OCI-LY1 (cell line): ENCODE measurements at regions not wholly inside any gene's neighbourhood (a gene's known extent, or its start where the extent isn't known, plus 50 kb on each side); places are given as distances from the start of the nearest gene placed in this dataset.

Experiments
- H2AFZ ChIP-seq: fragments of 200-600 bp; sonication (generic), shearing (Covaris generic); 2 replicates; pipeline ENCODE4 v1.6.0; 2014; ENCODE audit warnings: antibody characterized with exemption, mild to moderate bottlenecking, low read length
- H3F3A ChIP-seq: fragments of 200-600 bp; sonication (generic), shearing (Covaris generic); 2 replicates; pipeline ENCODE4 v1.6.0; 2014; ENCODE audit warnings: mild to moderate bottlenecking, antibody characterized with exemption, low read length, moderate library complexity; ENCODE audit not compliant: insufficient read depth
- H3K27ac ChIP-seq: fragments of 200-600 bp; sonication (generic); 2 replicates; pipeline ENCODE4 v1.5.1; 2014; ENCODE audit warnings: low read length, mixed run types, mild to moderate bottlenecking, low read depth; ENCODE audit not compliant: poor library complexity, severe bottlenecking
- H3K27me3 ChIP-seq: fragments of 200-600 bp; sonication (generic); 2 replicates; pipeline ENCODE4 v1.6.0; 2014; ENCODE audit warnings: antibody characterized with exemption, mild to moderate bottlenecking, low read length, moderate library complexity; ENCODE audit not compliant: insufficient read depth
- H3K36me3 ChIP-seq: fragments of 200-600 bp; sonication (generic); 2 replicates; pipeline ENCODE4 v1.6.1; 2014; ENCODE audit warnings: mild to moderate bottlenecking, antibody characterized with exemption, low read length, moderate library complexity, mixed read lengths; ENCODE audit not compliant: insufficient read depth
- H3K4me1 ChIP-seq: fragments of 200-600 bp; sonication (generic); 2 replicates; pipeline ENCODE4 v1.5.1; 2014; ENCODE audit warnings: mild to moderate bottlenecking, low read length, moderate library complexity; ENCODE audit not compliant: insufficient read depth, severe bottlenecking
- H3K4me2 ChIP-seq: fragments of 200-600 bp; sonication (generic), shearing (Covaris generic); 2 replicates; pipeline ENCODE4 v1.6.1; 2014; ENCODE audit warnings: low read length
- H3K4me3 ChIP-seq: fragments of 200-600 bp; sonication (generic); 2 replicates; pipeline ENCODE4 v1.5.1; 2014; ENCODE audit warnings: low read length, low read depth, mild to moderate bottlenecking, mixed read lengths; ENCODE audit not compliant: poor library complexity, severe bottlenecking
- H3K79me2 ChIP-seq: fragments of 200-600 bp; shearing (Covaris generic); 2 replicates; pipeline ENCODE4 v1.6.1; 2016; ENCODE audit warnings: mixed run types, low read length, mixed read lengths; ENCODE audit not compliant: insufficient read depth
- H3K9ac ChIP-seq: fragments of 200-600 bp; sonication (generic), shearing (Covaris generic); 2 replicates; pipeline ENCODE4 v1.6.1; 2014; ENCODE audit warnings: mild to moderate bottlenecking, low read length, mixed read lengths
- H3K9me2 ChIP-seq: fragments of 200-600 bp; sonication (generic), shearing (Covaris generic); 2 replicates; pipeline ENCODE4 v1.6.1; 2014; ENCODE audit warnings: low read depth, mild to moderate bottlenecking, low read length, mixed read lengths
- H3K9me3 ChIP-seq: fragments of 200-600 bp; shearing (Covaris generic); 2 replicates; pipeline ENCODE4 v1.6.1; 2014; ENCODE audit warnings: low read length, mixed read lengths
- H4K20me1 ChIP-seq: fragments of 200-600 bp; sonication (generic), shearing (Covaris generic); 2 replicates; pipeline ENCODE4 v1.6.0; 2016; ENCODE audit warnings: mild to moderate bottlenecking, low read length; ENCODE audit not compliant: insufficient read depth
- CTCF ChIP-seq: fragments of 200-600 bp; sonication (generic), shearing (Covaris generic); IDR thresholded peaks from 2 replicates; pipeline ENCODE4 v1.5.1; 2017; ENCODE audit warnings: mild to moderate bottlenecking, antibody characterized with exemption, low read length, moderate library complexity, mixed read lengths
- EZH2 ChIP-seq: fragments of 200-600 bp; sonication (generic), shearing (Covaris generic); IDR thresholded peaks from 2 replicates; pipeline ENCODE4 v1.8.0; 2017; ENCODE audit warnings: borderline replicate concordance, mixed run types, mild to moderate bottlenecking, antibody characterized with exemption, low read length, moderate library complexity, mixed read lengths

DNA sequence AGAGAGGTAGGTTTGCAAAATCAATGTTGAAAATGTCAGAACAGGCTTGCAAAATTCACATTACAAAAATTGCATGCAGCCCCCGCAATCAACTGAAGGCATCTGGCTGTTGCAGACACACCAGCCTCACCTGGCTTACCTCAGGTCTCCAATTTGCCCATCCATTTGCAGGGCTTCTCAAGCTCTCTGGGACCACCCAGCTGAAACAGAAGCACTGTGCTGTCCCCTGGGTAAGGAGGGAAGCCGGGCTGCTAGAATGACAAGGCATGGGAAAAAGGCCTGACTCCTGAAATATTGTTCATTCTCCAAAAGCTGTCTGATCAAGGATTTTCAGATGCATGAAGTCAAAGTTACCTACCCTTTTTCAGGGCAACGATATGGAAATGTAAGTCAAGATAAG lies 52.6 kb upstream of the CD93 start:
- H3K27ac ChIP-seq, result no peak overlapping the region

GRCh38 chr20:23138226-23138625 lies 52.1 kb upstream of the CD93 start:
- Histone ChIP-seq H3K9ac (no peak overlapping the region), H2AFZ (no peak overlapping the region), H3K9me2 (no peaks in the 10 kb centered on the region), H3F3A (no peaks in the 10 kb centered on the region), H3K9me3 (no peaks in the 10 kb centered on the region), H3K4me1 (no peaks in the 10 kb centered on the region), H3K27ac (no peak overlapping the region), H3K4me2 (no peak overlapping the region), H3K4me3 (no peak overlapping the region), H3K27me3 (no peaks in the 10 kb centered on the region), H3K36me3 (no peaks in the 10 kb centered on the region), H3K79me2 (no peaks in the 10 kb centered on the region), H4K20me1 (no peaks in the 10 kb centered on the region)
- TF ChIP-seq EZH2 (no peak), CTCF (no peak)

More for the DNA sequence above, 52.6 kb upstream of the CD93 start:
- no peaks in the 10 kb centered on the region for H3K9me2 ChIP-seq
- H3K4me3 ChIP-seq, result no peak overlapping the region
- no peak overlapping the region for H2AFZ ChIP-seq
- no peaks in the 10 kb centered on the region for H3K27me3 ChIP-seq
- H3K4me1 ChIP-seq, result no peaks in the 10 kb centered on the region
- H3K4me2 ChIP-seq, result no peak overlapping the region
- no peaks in the 10 kb centered on the region for H3K9me3 ChIP-seq
- H3F3A ChIP-seq, result no peaks in the 10 kb centered on the region
- H3K36me3 ChIP-seq, result no peaks in the 10 kb centered on the region
- TF ChIP-seq EZH2, result no peak
- no peak for TF ChIP-seq CTCF
- H4K20me1 ChIP-seq, result no peaks in the 10 kb centered on the region
- H3K9ac ChIP-seq, result no peak overlapping the region
- no peaks in the 10 kb centered on the region for H3K79me2 ChIP-seq

DNA sequence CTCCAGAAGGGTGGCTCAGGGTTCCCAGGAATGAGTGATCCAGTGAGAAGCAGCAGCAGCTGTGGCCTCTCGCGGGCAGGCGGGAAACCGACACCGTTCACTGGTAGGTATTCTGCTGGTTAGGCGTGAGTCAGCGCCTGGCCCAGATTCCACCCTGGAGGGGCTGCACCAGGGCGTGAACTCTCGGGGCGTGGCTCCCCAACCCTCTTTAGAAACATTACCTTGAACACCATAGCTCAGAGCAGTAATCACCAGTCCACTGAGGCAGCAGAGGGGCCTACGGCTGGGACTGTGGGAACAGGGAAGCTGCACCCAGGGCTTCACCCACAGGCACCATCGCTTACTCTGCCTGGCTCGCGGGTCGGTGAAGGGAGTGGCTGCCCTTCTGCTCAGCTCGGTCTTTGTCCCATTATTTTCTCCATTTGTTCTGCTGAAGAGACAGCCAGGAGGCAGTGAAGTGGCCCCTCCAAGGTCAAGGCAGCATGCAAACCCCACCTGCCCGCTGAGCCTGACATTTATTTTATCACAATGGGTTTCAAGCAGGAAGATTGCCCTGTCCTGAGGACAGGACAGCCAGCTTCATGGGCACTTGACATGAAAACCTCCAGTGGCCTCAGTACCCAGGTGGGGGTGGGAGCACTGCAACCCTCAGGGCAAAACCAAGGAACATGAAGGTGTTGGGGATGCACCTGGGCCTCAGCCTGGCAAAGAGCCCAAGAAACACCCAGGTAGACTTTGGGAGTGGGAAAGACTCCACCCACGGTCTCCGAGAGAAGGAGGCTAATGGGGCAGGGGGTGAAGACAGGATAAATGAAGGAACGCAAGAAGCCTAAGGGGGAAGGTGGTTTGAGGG lies 51.0 kb upstream of the CD93 start:
- Histone ChIP-seq H3F3A (no peaks in the 10 kb centered on the region), H3K4me3 (no peak overlapping the region), H3K9me3 (no peaks in the 10 kb centered on the region), H3K36me3 (no peaks in the 10 kb centered on the region), H3K4me2 (no peak overlapping the region), H2AFZ (no peak overlapping the region), H3K27ac (no peak overlapping the region), H3K79me2 (no peaks in the 10 kb centered on the region), H3K4me1 (no peaks in the 10 kb centered on the region), H3K9me2 (no peaks in the 10 kb centered on the region), H3K9ac (no peak overlapping the region), H4K20me1 (no peaks in the 10 kb centered on the region), H3K27me3 (no peaks in the 10 kb centered on the region)
- TF ChIP-seq EZH2 (no peak), CTCF (no peak)
